H9 (cell line): ENCODE measurements at regions not wholly inside any gene's neighbourhood (a gene's known extent, or its start where the extent isn't known, plus 50 kb on each side); places are given as distances from the start of the nearest gene placed in this dataset.

Experiments used
- DNase-seq: peaks from one replicate; pipeline ENCODE4 v3.0.0-alpha.2; 2017
- H2AFZ ChIP-seq: one replicate; pipeline ENCODE4 v1.6.1; 2013; ENCODE audit warnings: mild to moderate bottlenecking, low read length, control low read depth, moderate library complexity
- H2AK5ac ChIP-seq: 2 replicates; pipeline ENCODE4 v1.6.1; 2013; ENCODE audit warnings: low read length, control low read depth, mixed read lengths; ENCODE audit not compliant: insufficient read length
- H2BK120ac ChIP-seq: one replicate; pipeline ENCODE4 v1.6.1; 2013; ENCODE audit warnings: low read depth, mild to moderate bottlenecking, low read length, control low read depth, inconsistent platforms; ENCODE audit not compliant: poor library complexity, severe bottlenecking
- H2BK12ac ChIP-seq: 2 replicates; pipeline ENCODE4 v1.6.1; 2013; ENCODE audit warnings: low read length, control low read depth, mixed read lengths, low read depth; ENCODE audit not compliant: insufficient read length
- H2BK15ac ChIP-seq: 2 replicates; pipeline ENCODE4 v1.6.1; 2013; ENCODE audit warnings: low read depth, low read length, control low read depth
- H2BK20ac ChIP-seq: one replicate; pipeline ENCODE4 v1.6.1; 2013; ENCODE audit warnings: low read depth, mild to moderate bottlenecking, low read length, control low read depth, inconsistent platforms; ENCODE audit not compliant: poor library complexity, severe bottlenecking
- H2BK5ac ChIP-seq: 2 replicates; pipeline ENCODE4 v1.6.1; 2013; ENCODE audit warnings: low read length, control low read depth, mixed read lengths; ENCODE audit not compliant: insufficient read length
- H3K14ac ChIP-seq: 2 replicates; pipeline ENCODE4 v1.6.1; 2013; ENCODE audit warnings: low read length, control low read depth; ENCODE audit not compliant: insufficient read depth
- H3K18ac ChIP-seq: 2 replicates; pipeline ENCODE4 v1.6.1; 2013; ENCODE audit warnings: low read depth, mild to moderate bottlenecking, mixed read lengths, low read length, control low read depth; ENCODE audit not compliant: insufficient read length
- H3K23ac ChIP-seq: 2 replicates; pipeline ENCODE4 v1.6.1; 2013; ENCODE audit warnings: low read length, control low read depth, mixed read lengths, low read depth; ENCODE audit not compliant: insufficient read length
- H3K23me2 ChIP-seq: 2 replicates; pipeline ENCODE4 v1.6.1; 2013; ENCODE audit warnings: low read depth, mild to moderate bottlenecking, mixed read lengths, low read length, control low read depth; ENCODE audit not compliant: insufficient read length, poor library complexity, severe bottlenecking
- H3K27ac ChIP-seq: 2 replicates; pipeline ENCODE4 v1.5.1; 2013; ENCODE audit warnings: low read length, control low read depth, mixed read lengths, low read depth; ENCODE audit not compliant: insufficient read length
- H3K27me3 ChIP-seq: 2 replicates; pipeline ENCODE4 v1.6.1; 2013; ENCODE audit warnings: low read length, control low read depth, inconsistent platforms; ENCODE audit not compliant: insufficient read depth
- H3K4ac ChIP-seq: 2 replicates; pipeline ENCODE4 v1.6.1; 2013; ENCODE audit warnings: low read depth, mild to moderate bottlenecking, control low read depth, inconsistent platforms, low read length, moderate library complexity
- H3K4me1 ChIP-seq: 2 replicates; pipeline ENCODE4 v1.6.1; 2013; ENCODE audit warnings: low read length, control low read depth, inconsistent platforms; ENCODE audit not compliant: insufficient read depth
- H3K4me2 ChIP-seq: 2 replicates; pipeline ENCODE4 v1.6.1; 2013; ENCODE audit warnings: low read length, control low read depth, mixed read lengths; ENCODE audit not compliant: insufficient read length, insufficient read depth
- H3K56ac ChIP-seq: 2 replicates; pipeline ENCODE4 v1.6.1; 2013; ENCODE audit warnings: low read depth, mild to moderate bottlenecking, mixed read lengths, low read length, control low read depth; ENCODE audit not compliant: insufficient read length
- H3K79me1 ChIP-seq: 2 replicates; pipeline ENCODE4 v1.6.1; 2013; ENCODE audit warnings: low read depth, mild to moderate bottlenecking, moderate library complexity, low read length, control low read depth, inconsistent platforms; ENCODE audit not compliant: insufficient read depth, poor library complexity, severe bottlenecking
- H3K79me2 ChIP-seq: 2 replicates; pipeline ENCODE4 v1.6.1; 2013; ENCODE audit warnings: low read length, control low read depth, inconsistent platforms; ENCODE audit not compliant: insufficient read depth
- H3K9ac ChIP-seq: 2 replicates; pipeline ENCODE4 v1.6.1; 2013; ENCODE audit warnings: low read length, control low read depth, mixed read lengths; ENCODE audit not compliant: insufficient read length; ENCODE audit errors: extremely low read depth
- H3K9me3 ChIP-seq: one replicate; pipeline ENCODE4 v1.6.1; 2013; ENCODE audit warnings: low read depth, low read length, inconsistent platforms; ENCODE audit not compliant: control insufficient read depth
- H3T11ph ChIP-seq: one replicate; pipeline ENCODE4 v1.6.1; 2013; ENCODE audit warnings: mild to moderate bottlenecking, low read length, control low read depth, inconsistent platforms
- H4K20me1 ChIP-seq: one replicate; pipeline ENCODE4 v1.6.1; 2013; ENCODE audit not compliant: control insufficient read depth, insufficient read length, insufficient read depth
- H4K5ac ChIP-seq: 2 replicates; pipeline ENCODE4 v1.6.1; 2013; ENCODE audit warnings: low read depth, mild to moderate bottlenecking, mixed read lengths, low read length, control low read depth; ENCODE audit not compliant: insufficient read length
- H4K8ac ChIP-seq: replicated peaks from 2 replicates; pipeline ENCODE4 v1.6.1; 2013; ENCODE audit warnings: low read length, control low read depth, mixed read lengths, low read depth; ENCODE audit not compliant: insufficient read length
- H4K91ac ChIP-seq: 2 replicates; pipeline ENCODE4 v1.6.1; 2013; ENCODE audit warnings: low read depth, mild to moderate bottlenecking, moderate library complexity, mixed read lengths, low read length, control low read depth; ENCODE audit not compliant: insufficient read length
- H3K27ac Mint-ChIP-seq, 3 experiments: 2 replicates in 2 of 3; 3 replicates in 1 of 3; pipeline ENCODE4 v1.8.0; 2020 to 2021; ENCODE audit warnings: mixed read lengths in 3 of 3, mild to moderate bottlenecking in 1 of 3, moderate library complexity in 1 of 3
- H3K27me3 Mint-ChIP-seq: 2 replicates; pipeline ENCODE4 v1.8.0; 2021; ENCODE audit warnings: low read depth, mild to moderate bottlenecking, moderate library complexity, mixed read lengths
- H3K36me3 Mint-ChIP-seq, 3 experiments: 2 replicates in 2 of 3; 3 replicates in 1 of 3; pipeline ENCODE4 v1.8.0; 2020 to 2021; ENCODE audit warnings: low read depth in 3 of 3, mixed read lengths in 3 of 3; ENCODE audit not compliant: insufficient read depth in 1 of 3
- H3K4me1 Mint-ChIP-seq, 2 experiments: 2 replicates each; pipeline ENCODE4 v1.8.0; 2020; ENCODE audit warnings: mixed read lengths in 2 of 2
- H3K4me3 Mint-ChIP-seq, 2 experiments: 2 replicates in 1 of 2; 3 replicates in 1 of 2; pipeline ENCODE4 v1.8.0; 2020 to 2021; ENCODE audit warnings: mild to moderate bottlenecking in 2 of 2, mixed read lengths in 2 of 2, moderate library complexity in 1 of 2
- H3K9me3 Mint-ChIP-seq, 2 experiments: 2 replicates in 1 of 2; 3 replicates in 1 of 2; pipeline ENCODE4 v1.8.0; 2020; ENCODE audit warnings: mild to moderate bottlenecking in 2 of 2, mixed read lengths in 2 of 2, moderate library complexity in 1 of 2
- WGBS: extraction: QIAGEN DNeasy Blood & Tissue Kit; methylation state at CpG from one replicate; pipeline ENCODE4 v1.1.7; 2013; ENCODE audit warnings: missing lambda C conversion rate, low lambda C conversion rate, mixed read lengths; ENCODE audit not compliant: insufficient read length; ENCODE audit errors: extremely low coverage; 5-methylcytosine and 5-hydroxymethylcytosine counted together
- TF ChIP-seq, protein P1 (sequence below): fragments of 200-600 bp; sonication (generic); conservative IDR thresholded peaks from 3 replicates; pipeline ENCODE4 v1.8.0; 2021; ENCODE audit warnings: antibody characterized with exemption, mild to moderate bottlenecking

GRCh38 chr9:19937121-19937520 is 148.3 kb upstream of the SLC24A2 start:
- no peak overlapping the region for H4K91ac ChIP-seq
- Mint-ChIP-seq H3K27me3 (peaks cover 31% of the 10 kb centered on the region), H3K9me3 (no peaks in the 10 kb centered on the region), H3K27ac (no peak overlapping the region), H3K4me1 (peaks cover 20 to 27% of the 10 kb centered on the region in 2 experiments), H3K4me3 (no peak overlapping the region), H3K36me3 (no peaks in the 10 kb centered on the region)
- H2BK5ac ChIP-seq = no peak overlapping the region
- H3K56ac ChIP-seq = no peak overlapping the region
- no peak for DNase-seq
- no peak overlapping the region for H3T11ph ChIP-seq
- no peak overlapping the region for H2BK12ac ChIP-seq
- H3K4me2 ChIP-seq = no peak overlapping the region
- no peak overlapping the region for H3K4ac ChIP-seq
- H3K9ac ChIP-seq = no peak overlapping the region
- TF ChIP-seq, protein P1, sequence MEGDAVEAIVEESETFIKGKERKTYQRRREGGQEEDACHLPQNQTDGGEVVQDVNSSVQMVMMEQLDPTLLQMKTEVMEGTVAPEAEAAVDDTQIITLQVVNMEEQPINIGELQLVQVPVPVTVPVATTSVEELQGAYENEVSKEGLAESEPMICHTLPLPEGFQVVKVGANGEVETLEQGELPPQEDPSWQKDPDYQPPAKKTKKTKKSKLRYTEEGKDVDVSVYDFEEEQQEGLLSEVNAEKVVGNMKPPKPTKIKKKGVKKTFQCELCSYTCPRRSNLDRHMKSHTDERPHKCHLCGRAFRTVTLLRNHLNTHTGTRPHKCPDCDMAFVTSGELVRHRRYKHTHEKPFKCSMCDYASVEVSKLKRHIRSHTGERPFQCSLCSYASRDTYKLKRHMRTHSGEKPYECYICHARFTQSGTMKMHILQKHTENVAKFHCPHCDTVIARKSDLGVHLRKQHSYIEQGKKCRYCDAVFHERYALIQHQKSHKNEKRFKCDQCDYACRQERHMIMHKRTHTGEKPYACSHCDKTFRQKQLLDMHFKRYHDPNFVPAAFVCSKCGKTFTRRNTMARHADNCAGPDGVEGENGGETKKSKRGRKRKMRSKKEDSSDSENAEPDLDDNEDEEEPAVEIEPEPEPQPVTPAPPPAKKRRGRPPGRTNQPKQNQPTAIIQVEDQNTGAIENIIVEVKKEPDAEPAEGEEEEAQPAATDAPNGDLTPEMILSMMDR = no peak
- H2AFZ ChIP-seq = no peak overlapping the region
- no peaks in the 10 kb centered on the region for H3K23me2 ChIP-seq
- H4K20me1 ChIP-seq = no peaks in the 10 kb centered on the region
- no peak overlapping the region for H3K27ac ChIP-seq
- H3K79me1 ChIP-seq = no peaks in the 10 kb centered on the region
- peaks cover 4% of the 10 kb centered on the region; the same call in 1 of the 2 replicates for H3K4me1 ChIP-seq
- no peak overlapping the region for H2BK15ac ChIP-seq
- H3K79me2 ChIP-seq = no peaks in the 10 kb centered on the region
- WGBS = no CpG with 5 or more reads among the region's 1 CpG
- H2AK5ac ChIP-seq = no peak overlapping the region
- H4K5ac ChIP-seq = no peak overlapping the region
- H3K9me3 ChIP-seq = no peaks in the 10 kb centered on the region
- H3K18ac ChIP-seq = no peak overlapping the region
- no peaks in the 10 kb centered on the region; the same call in 1 of the 2 replicates for H3K27me3 ChIP-seq
- no peak overlapping the region for H2BK20ac ChIP-seq
- no peak overlapping the region for H3K14ac ChIP-seq
- no peak overlapping the region for H2BK120ac ChIP-seq
- H3K23ac ChIP-seq = no peak overlapping the region
- no peak overlapping the region for H4K8ac ChIP-seq
